ENCODE measurements at regions not wholly inside any gene's neighbourhood (a gene's known extent, or its start where the extent isn't known, plus 50 kb on each side); places are given as distances from the start of the nearest gene placed in this dataset.

DNA sequence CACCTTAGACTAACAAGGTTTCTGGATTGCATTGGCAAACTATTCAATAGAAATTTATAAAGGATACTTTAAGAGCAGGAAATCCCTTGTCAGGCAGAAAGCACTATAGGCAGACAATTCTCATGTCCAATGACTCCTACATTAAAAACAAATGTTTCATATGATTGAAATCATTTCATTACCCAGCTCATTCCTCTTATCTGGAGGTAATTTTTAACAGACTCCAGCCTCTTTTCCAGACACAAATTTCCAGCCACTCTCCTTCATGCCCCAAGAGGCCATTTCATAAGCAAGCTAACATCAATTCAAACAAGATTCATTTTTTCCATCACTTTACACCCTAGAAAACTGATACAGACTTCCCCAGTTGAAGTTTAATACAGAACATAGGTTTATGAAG is 495.1 kb upstream of the FRG1 start:
- Histone ChIP-seq H3K4me3 (no peak overlapping the region), H3K36me3 (no peaks in the 10 kb centered on the region), H3K27me3 (no peaks in the 10 kb centered on the region), H3K9me3 (peaks cover 0 to 22% (median 0%) of the 10 kb centered on the region in 11 donors), H3K27ac (no peak overlapping the region), H3K4me1 (no peaks in the 10 kb centered on the region)
- ATAC-seq: no peak
- no peak for DNase-seq
- intact Hi-C loops (cut with DNase I): no loop called here
- TF ChIP-seq, protein P1, sequence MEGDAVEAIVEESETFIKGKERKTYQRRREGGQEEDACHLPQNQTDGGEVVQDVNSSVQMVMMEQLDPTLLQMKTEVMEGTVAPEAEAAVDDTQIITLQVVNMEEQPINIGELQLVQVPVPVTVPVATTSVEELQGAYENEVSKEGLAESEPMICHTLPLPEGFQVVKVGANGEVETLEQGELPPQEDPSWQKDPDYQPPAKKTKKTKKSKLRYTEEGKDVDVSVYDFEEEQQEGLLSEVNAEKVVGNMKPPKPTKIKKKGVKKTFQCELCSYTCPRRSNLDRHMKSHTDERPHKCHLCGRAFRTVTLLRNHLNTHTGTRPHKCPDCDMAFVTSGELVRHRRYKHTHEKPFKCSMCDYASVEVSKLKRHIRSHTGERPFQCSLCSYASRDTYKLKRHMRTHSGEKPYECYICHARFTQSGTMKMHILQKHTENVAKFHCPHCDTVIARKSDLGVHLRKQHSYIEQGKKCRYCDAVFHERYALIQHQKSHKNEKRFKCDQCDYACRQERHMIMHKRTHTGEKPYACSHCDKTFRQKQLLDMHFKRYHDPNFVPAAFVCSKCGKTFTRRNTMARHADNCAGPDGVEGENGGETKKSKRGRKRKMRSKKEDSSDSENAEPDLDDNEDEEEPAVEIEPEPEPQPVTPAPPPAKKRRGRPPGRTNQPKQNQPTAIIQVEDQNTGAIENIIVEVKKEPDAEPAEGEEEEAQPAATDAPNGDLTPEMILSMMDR (IDR thresholded peaks at IDR 0.05): no peak

DNA sequence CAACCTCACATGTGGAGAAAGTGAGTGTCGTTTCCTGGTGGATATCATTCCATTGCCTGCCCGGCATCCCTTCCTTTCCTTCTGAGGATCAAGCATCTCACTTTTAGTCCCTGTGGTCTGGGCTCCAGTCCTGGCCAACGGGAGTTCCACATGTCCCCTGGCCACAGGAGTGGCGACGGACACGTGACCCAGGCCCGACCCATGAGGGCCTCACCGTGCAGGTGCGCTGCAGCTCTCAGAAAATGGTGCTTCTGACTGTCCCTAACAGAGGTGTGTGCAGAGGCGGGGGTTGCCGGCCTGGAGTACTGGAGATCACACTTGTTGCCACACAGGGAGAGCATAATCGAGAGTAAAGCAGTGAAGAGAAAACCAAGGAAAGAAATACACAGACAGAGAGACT is 476.9 kb upstream of the FRG1 start:
- Histone ChIP-seq H3K36me3 (no peaks in the 10 kb centered on the region), H3K9me3 (peaks cover 0 to 35% (median 0%) of the 10 kb centered on the region in 11 donors), H3K4me3 (no peak overlapping the region), H3K4me1 (no peaks in the 10 kb centered on the region), H3K27me3 (no peaks in the 10 kb centered on the region), H3K27ac (no peak overlapping the region)
- no peak for ATAC-seq
- TF ChIP-seq, protein P1 (IDR thresholded peaks at IDR 0.05): no peak
- no peak for DNase-seq
- intact Hi-C loops (cut with DNase I): no loop called here
- 86 to 88% methylated on average over 12 of the region's 12 CpGs for WGBS, 2 donors

DNA sequence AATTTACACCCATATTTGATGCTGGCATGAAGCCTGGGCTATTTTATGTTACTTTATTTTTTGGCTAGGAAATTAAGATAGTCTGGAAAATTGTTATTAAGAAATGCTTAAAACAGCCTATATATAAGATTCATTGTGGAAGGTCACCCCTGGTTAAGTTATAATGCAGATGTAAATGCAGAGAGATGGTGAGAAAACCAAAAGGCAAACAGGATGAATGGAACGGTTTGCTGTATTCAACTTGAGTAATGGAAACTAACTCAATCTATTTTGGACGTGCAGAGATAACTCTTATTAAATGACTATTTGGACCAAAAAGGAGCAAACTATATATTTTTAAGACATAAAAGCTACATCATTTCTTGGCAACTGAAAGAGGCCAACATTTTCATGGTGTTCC is 446.3 kb upstream of the FRG1 start:
- Histone ChIP-seq H3K4me1 (no peaks in the 10 kb centered on the region), H3K36me3 (no peaks in the 10 kb centered on the region), H3K27ac (no peak overlapping the region), H3K27me3 (peaks cover 0 to 10% (median 0%) of the 10 kb centered on the region in 7 donors), H3K9me3 (no peaks in the 10 kb centered on the region), H3K4me3 (no peak overlapping the region)
- 37 to 59% methylated on average over 2 of the region's 2 CpGs for WGBS, 2 donors
- DNase-seq (no peak), ATAC-seq (no peak)
- intact Hi-C loops (cut with DNase I): no loop called here
- TF ChIP-seq, protein P1 (IDR thresholded peaks at IDR 0.05): no peak

DNA sequence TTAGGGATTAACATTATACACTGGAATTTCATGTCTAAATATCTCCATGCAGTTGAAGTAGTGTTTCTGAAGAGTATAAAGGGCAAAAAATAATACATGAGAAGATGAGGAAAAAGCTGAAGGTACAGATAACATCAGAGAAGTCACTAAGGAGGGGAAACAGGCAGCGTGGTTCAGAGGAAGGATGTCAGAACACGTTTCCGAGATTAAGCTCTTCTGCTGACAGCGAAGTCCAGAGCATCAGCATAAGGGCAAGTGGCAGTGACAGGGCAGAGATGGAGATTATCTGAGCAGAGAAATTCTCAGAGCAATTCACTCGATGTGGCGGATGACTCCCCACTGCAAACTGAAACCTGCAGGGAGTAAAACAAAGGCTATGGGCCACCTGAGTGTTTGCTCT is 443.2 kb upstream of the FRG1 start:
- intact Hi-C loops (cut with DNase I): no loop called here
- Histone ChIP-seq H3K27me3 (peaks cover 0 to 11% (median 0%) of the 10 kb centered on the region in 7 donors), H3K9me3 (peaks cover 0 to 9% (median 0%) of the 10 kb centered on the region in 11 donors), H3K4me3 (no peak overlapping the region), H3K27ac (no peak overlapping the region), H3K4me1 (no peaks in the 10 kb centered on the region), H3K36me3 (no peaks in the 10 kb centered on the region)
- DNase-seq: no peak
- WGBS, 2 donors: 17% methylated on average over 6 of the region's 6 CpGs
- no peak for ATAC-seq
- TF ChIP-seq, protein P1 (IDR thresholded peaks at IDR 0.05): no peak
